PC-9 (cell line): ENCODE measurements at regions not wholly inside any gene's neighbourhood (a gene's known extent, or its start where the extent isn't known, plus 50 kb on each side); places are given as distances from the start of the nearest gene placed in this dataset.

Source experiments
- CTCF ChIP-seq: fragments of 200-600 bp; sonication (generic); conservative IDR thresholded peaks from 2 replicates; pipeline ENCODE4 v1.6.1; 2017; ENCODE audit warnings: mixed run types, antibody characterized with exemption, mild to moderate bottlenecking, moderate library complexity
- EZH2 ChIP-seq: fragments of 200-600 bp; sonication (generic); IDR thresholded peaks from 2 replicates; pipeline ENCODE4 v1.8.0; 2017; ENCODE audit warnings: antibody characterized with exemption, low read depth

GRCh38 chr4:81756973-81757372 lies 285.3 kb upstream of the RASGEF1B start:
- TF ChIP-seq CTCF (no peak), EZH2 (no peak)
